ENCODE measurements at regions not wholly inside any gene's neighbourhood (a gene's known extent, or its start where the extent isn't known, plus 50 kb on each side); places are given as distances from the start of the nearest gene placed in this dataset.

DNA sequence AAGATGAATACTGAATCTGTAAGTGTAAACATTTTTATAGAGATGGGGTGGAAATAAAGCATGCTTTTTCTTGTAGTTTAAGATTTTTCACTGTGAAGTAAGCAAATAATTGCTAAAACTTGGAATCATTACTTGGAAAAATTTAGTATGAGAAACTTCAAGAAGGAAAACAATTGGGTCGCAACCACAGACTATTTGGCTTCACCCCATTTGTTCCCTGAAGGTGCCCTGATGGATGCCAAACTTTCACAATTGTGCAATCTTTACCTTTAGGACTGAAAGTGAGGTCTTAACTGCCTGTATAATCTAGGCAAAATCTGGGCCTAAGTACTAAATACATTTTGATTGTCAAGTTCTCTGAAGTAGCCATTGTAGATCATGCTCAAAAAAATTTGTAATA is 330.1 kb downstream of the HDGFL1 start:
- no peak for TF ChIP-seq ZFX (IDR thresholded peaks at IDR 0.05)
- TF ChIP-seq, protein P1, sequence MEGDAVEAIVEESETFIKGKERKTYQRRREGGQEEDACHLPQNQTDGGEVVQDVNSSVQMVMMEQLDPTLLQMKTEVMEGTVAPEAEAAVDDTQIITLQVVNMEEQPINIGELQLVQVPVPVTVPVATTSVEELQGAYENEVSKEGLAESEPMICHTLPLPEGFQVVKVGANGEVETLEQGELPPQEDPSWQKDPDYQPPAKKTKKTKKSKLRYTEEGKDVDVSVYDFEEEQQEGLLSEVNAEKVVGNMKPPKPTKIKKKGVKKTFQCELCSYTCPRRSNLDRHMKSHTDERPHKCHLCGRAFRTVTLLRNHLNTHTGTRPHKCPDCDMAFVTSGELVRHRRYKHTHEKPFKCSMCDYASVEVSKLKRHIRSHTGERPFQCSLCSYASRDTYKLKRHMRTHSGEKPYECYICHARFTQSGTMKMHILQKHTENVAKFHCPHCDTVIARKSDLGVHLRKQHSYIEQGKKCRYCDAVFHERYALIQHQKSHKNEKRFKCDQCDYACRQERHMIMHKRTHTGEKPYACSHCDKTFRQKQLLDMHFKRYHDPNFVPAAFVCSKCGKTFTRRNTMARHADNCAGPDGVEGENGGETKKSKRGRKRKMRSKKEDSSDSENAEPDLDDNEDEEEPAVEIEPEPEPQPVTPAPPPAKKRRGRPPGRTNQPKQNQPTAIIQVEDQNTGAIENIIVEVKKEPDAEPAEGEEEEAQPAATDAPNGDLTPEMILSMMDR (conservative IDR thresholded peaks at IDR 0.05), result no peak
- no peak overlapping the region for H3K27ac ChIP-seq

GRCh38 chr6:22903826-22904225 is 334.5 kb downstream of the HDGFL1 start:
- no peak for TF ChIP-seq ZFX (IDR thresholded peaks at IDR 0.05)
- TF ChIP-seq, protein P1 (conservative IDR thresholded peaks at IDR 0.05), result no peak
- no peak overlapping the region for H3K27ac ChIP-seq

GRCh38 chr6:22904431-22904830 is 335.1 kb downstream of the HDGFL1 start:
- H3K27ac ChIP-seq, result no peak overlapping the region
- TF ChIP-seq ZFX (IDR thresholded peaks at IDR 0.05), result no peak
- TF ChIP-seq, protein P1 (conservative IDR thresholded peaks at IDR 0.05), result no peak

DNA sequence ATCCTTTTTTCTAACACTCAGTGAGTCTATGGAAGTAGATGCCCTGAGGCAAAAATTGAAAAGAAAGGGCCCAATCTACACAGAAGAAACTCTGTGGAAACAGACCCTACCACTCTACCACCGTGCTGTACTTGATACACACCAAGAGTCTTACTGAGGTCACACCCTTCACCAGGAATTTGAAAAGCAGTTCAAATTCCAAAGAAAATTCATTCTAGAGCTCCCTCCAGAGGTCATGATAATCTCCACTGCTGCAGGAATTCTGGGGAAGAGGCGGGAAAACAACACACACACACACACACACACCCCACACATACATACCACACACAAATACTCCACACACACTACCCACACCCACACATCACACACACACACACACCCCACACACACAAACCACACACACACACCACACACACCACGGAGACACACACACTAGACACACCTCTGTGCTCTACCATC is 336.8 kb downstream of the HDGFL1 start:
- TF ChIP-seq, protein P1 (conservative IDR thresholded peaks at IDR 0.05), result peak; percentile 48
- no peak for TF ChIP-seq ZFX (IDR thresholded peaks at IDR 0.05)

DNA sequence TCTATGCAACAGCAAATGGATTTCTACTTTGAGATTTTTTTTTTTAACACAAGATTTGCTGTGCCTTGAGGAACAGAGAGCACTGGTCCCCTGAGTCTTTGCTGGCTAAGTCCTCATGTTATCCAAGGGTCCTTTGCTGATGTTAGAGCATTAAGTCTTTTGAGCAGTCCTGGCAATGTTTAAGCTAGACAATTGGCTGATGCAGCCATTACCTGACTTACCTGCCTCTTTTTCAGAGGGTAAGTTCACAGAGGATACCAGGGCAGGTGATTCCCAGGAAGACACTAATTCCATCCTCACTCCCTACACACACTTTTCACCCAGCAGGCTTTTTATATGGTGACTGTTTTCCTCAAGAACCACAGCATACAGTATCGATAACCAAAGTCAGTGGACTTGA is 337.7 kb downstream of the HDGFL1 start:
- TF ChIP-seq ZFX (IDR thresholded peaks at IDR 0.05), result no peak
- TF ChIP-seq, protein P1 (conservative IDR thresholded peaks at IDR 0.05), result no peak
- no peak overlapping the region for H3K27ac ChIP-seq

More for the DNA sequence above, 336.8 kb downstream of the HDGFL1 start:
- H3K27ac ChIP-seq, result no peak overlapping the region

DNA sequence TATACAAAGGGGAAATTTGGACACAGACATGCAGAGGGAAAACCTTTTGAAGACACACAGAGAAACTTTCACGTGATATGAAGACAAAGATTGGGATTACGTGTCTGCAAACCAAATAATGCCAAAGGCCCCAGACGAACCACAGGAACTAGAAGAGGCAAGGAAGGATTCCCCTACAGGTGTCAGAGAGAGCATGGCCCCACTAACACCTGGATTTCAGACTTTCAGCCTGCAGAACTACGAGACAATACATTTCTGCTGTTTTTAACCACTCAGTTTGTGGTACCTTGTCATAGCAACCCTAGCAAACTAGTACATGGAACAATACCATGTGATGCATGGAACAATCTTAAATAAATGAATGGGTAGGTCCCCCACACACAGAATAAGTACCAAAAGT is 341.0 kb downstream of the HDGFL1 start:
- H3K27ac ChIP-seq, result no peak overlapping the region
- TF ChIP-seq, protein P1 (conservative IDR thresholded peaks at IDR 0.05), result no peak
- no peak for TF ChIP-seq ZFX (IDR thresholded peaks at IDR 0.05)

GRCh38 chr6:22913612-22914011 is 344.2 kb downstream of the HDGFL1 start:
- no peak for TF ChIP-seq ZFX (IDR thresholded peaks at IDR 0.05)
- TF ChIP-seq, protein P1 (conservative IDR thresholded peaks at IDR 0.05), result no peak
- no peak overlapping the region for H3K27ac ChIP-seq
